ENCODE measurements at regions not wholly inside any gene's neighbourhood (a gene's known extent, or its start where the extent isn't known, plus 50 kb on each side); places are given as distances from the start of the nearest gene placed in this dataset.

GRCh38 chr4:35253331-35253730, 991.0 kb downstream of the ARAP2 start:
- no peaks in the 10 kb centered on the region for H3K36me3 ChIP-seq (ENCODE audit: insufficient read depth, low read length, poor library complexity, severe bottlenecking)
- no peak overlapping the region for H3K4me3 ChIP-seq (ENCODE audit: low read depth, low read length, poor library complexity, severe bottlenecking)
- H3K27ac ChIP-seq (ENCODE audit: low read depth, low read length, poor library complexity, severe bottlenecking) = no peak overlapping the region
- intact Hi-C loops (cut with micrococcal nuclease; ENCODE audit: unreplicated experiment) = no loop called here
- POLR2A ChIA-PET (ENCODE audit: low non-redundant PET) = no interaction called here
- H3K4me1 ChIP-seq (ENCODE audit: insufficient read depth, low read length, poor library complexity, severe bottlenecking) = no peaks in the 10 kb centered on the region
- peaks cover 3% of the 10 kb centered on the region for H3K9me3 ChIP-seq (ENCODE audit: low read depth, low read length, poor library complexity, severe bottlenecking)
- no TSS peak for BruUV-seq (replicated peaks)
- CTCF ChIA-PET = no interaction called here
- no peaks in the 10 kb centered on the region for H3K27me3 ChIP-seq (replicated peaks; ENCODE audit: insufficient read depth, low read depth, low read length, poor library complexity)
- DNase-seq (ENCODE audit: low spot score) = no peak
- TF ChIP-seq EZH2 (IDR thresholded peaks at IDR 0.05; ENCODE audit: borderline replicate concordance, low read depth, low read length, poor library complexity, severe bottlenecking) (no peak), CTCF (conservative IDR thresholded peaks at IDR 0.05; ENCODE audit: low read depth, low read length) (no peak)

GRCh38 chr4:35286434-35286833, 957.9 kb downstream of the ARAP2 start:
- ChIA-PET CTCF (no interaction called here), POLR2A (ENCODE audit: low non-redundant PET) (no interaction called here)
- Histone ChIP-seq H3K36me3 (ENCODE audit: insufficient read depth, low read length, poor library complexity, severe bottlenecking) (no peaks in the 10 kb centered on the region), H3K4me3 (ENCODE audit: low read depth, low read length, poor library complexity, severe bottlenecking) (no peak overlapping the region), H3K27me3 (replicated peaks; ENCODE audit: insufficient read depth, low read depth, low read length, poor library complexity) (no peaks in the 10 kb centered on the region), H3K27ac (ENCODE audit: low read depth, low read length, poor library complexity, severe bottlenecking) (no peak overlapping the region), H3K9me3 (ENCODE audit: low read depth, low read length, poor library complexity, severe bottlenecking) (no peaks in the 10 kb centered on the region), H3K4me1 (ENCODE audit: insufficient read depth, low read length, poor library complexity, severe bottlenecking) (no peaks in the 10 kb centered on the region)
- DNase-seq (ENCODE audit: low spot score) = no peak
- no TSS peak for BruUV-seq (replicated peaks)
- TF ChIP-seq CTCF (conservative IDR thresholded peaks at IDR 0.05; ENCODE audit: low read depth, low read length) (no peak), EZH2 (IDR thresholded peaks at IDR 0.05; ENCODE audit: borderline replicate concordance, low read depth, low read length, poor library complexity, severe bottlenecking) (no peak)
- intact Hi-C loops (cut with micrococcal nuclease; ENCODE audit: unreplicated experiment) = no loop called here

GRCh38 chr4:35300996-35301774, 943.1 kb downstream of the ARAP2 start:
- Histone ChIP-seq H3K4me3 (ENCODE audit: low read depth, low read length, poor library complexity, severe bottlenecking) (no peak overlapping the region), H3K9me3 (ENCODE audit: low read depth, low read length, poor library complexity, severe bottlenecking) (no peaks in the 10 kb centered on the region), H3K36me3 (ENCODE audit: insufficient read depth, low read length, poor library complexity, severe bottlenecking) (no peaks in the 10 kb centered on the region), H3K27me3 (replicated peaks; ENCODE audit: insufficient read depth, low read depth, low read length, poor library complexity) (no peaks in the 10 kb centered on the region), H3K4me1 (ENCODE audit: insufficient read depth, low read length, poor library complexity, severe bottlenecking) (no peaks in the 10 kb centered on the region), H3K27ac (ENCODE audit: low read depth, low read length, poor library complexity, severe bottlenecking) (no peak overlapping the region)
- no peak for DNase-seq (ENCODE audit: low spot score)
- CTCF ChIA-PET = no interaction called here
- BruUV-seq (replicated peaks) = no TSS peak
- POLR2A ChIA-PET (ENCODE audit: low non-redundant PET) = no interaction called here
- TF ChIP-seq CTCF (conservative IDR thresholded peaks at IDR 0.05; ENCODE audit: low read depth, low read length) (no peak), EZH2 (IDR thresholded peaks at IDR 0.05; ENCODE audit: borderline replicate concordance, low read depth, low read length, poor library complexity, severe bottlenecking) (no peak)
- intact Hi-C loops (cut with micrococcal nuclease; ENCODE audit: unreplicated experiment) = no loop called here
